Lower leg skin (tissue), 3 donors: ENCODE measurements at regions not wholly inside any gene's neighbourhood (a gene's known extent, or its start where the extent isn't known, plus 50 kb on each side); places are given as distances from the start of the nearest gene placed in this dataset.

Source experiments
- CTCF ChIP-seq, 3 donors: fragments of 450-650 bp; IDR thresholded peaks; one replicate each; pipeline ENCODE4 v1.5.1; 2016; ENCODE audit warnings: antibody characterized with exemption in 3 of 3, mild to moderate bottlenecking in 3 of 3, moderate library complexity in 2 of 3
- POLR2A ChIP-seq, 2 donors: fragments of 450-650 bp; IDR thresholded peaks; one replicate each; pipeline ENCODE4 v1.6.1; 2016 to 2017; ENCODE audit warnings: antibody characterized with exemption in 2 of 2, mild to moderate bottlenecking in 1 of 2, moderate library complexity in 1 of 2

GRCh38 chr6:152897807-152898399, 84.9 kb downstream of the FBXO5 start:
- TF ChIP-seq CTCF (IDR thresholded peaks at IDR 0.05) (no peak), POLR2A (IDR thresholded peaks at IDR 0.05) (no peak)
